ENCODE measurements at regions not wholly inside any gene's neighbourhood (a gene's known extent, or its start where the extent isn't known, plus 50 kb on each side); places are given as distances from the start of the nearest gene placed in this dataset.

DNA sequence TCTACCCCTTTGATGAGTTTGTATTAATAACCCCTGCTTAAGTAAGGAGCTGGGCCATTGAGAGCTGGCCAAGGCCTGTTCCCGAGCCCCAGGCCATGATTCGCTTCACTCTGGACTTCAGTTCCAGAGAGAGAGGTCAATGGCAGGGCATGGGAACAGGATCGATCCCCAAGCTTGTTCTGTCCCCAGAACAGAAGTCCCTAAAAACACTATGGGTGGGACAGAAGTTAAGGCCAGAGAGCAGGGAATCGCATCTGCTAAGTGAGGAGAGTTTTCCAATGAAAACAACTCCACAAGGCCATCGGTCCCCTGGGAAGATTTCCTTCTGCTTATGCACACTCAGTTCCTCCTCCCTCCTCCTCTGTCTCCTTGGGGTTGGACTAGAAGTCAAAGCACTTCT is 159.6 kb downstream of the LSM5 start:
- ATAC-seq (no peak), DNase-seq (no peak)
- no peak for TF ChIP-seq CTCF (IDR thresholded peaks at IDR 0.05)
- Mint-ChIP-seq H3K4me1 (ENCODE audit: low read depth) (no peaks in the 10 kb centered on the region), H3K27me3 (no peaks in the 10 kb centered on the region), H3K4me3 (no peak overlapping the region), H3K36me3 (ENCODE audit: low read depth) (no peaks in the 10 kb centered on the region), H3K9me3 (peaks cover 7% of the 10 kb centered on the region), H3K27ac (no peak overlapping the region)
- intact Hi-C loops (cut with micrococcal nuclease), result no loop called here
- CTCF ChIA-PET, result no interaction called here
- POLR2A ChIA-PET, result no interaction called here

DNA sequence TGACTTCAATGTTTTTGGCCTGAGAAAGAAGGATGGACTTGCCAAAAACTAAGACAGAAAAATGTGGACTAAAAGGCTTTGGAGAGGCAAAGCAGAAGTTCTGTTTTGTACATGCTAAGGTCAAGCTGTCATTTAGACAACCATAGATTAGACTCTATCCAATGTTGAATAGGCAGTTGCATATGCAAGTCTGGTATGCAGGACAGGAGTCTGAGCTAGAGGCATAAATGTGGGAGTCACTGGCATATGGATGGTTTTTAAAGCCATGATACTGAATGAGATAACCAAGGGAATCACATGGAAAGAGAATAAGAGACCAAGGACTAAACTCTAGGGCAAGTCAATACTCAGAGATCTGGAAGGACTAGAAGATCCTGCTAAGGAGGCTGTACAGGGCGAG is 164.1 kb downstream of the LSM5 start:
- ChIA-PET CTCF (no interaction called here), POLR2A (no interaction called here)
- no peak for DNase-seq
- no peaks in the 10 kb centered on the region for H3K27me3 Mint-ChIP-seq
- no peak overlapping the region for H3K27ac Mint-ChIP-seq
- TF ChIP-seq CTCF (IDR thresholded peaks at IDR 0.05), result no peak
- H3K9me3 Mint-ChIP-seq, result no peaks in the 10 kb centered on the region
- no peak overlapping the region for H3K4me3 Mint-ChIP-seq
- no peak for ATAC-seq
- H3K36me3 Mint-ChIP-seq (ENCODE audit: low read depth), result no peaks in the 10 kb centered on the region
- intact Hi-C loops (cut with micrococcal nuclease), result no loop called here
- H3K4me1 Mint-ChIP-seq (ENCODE audit: low read depth), result no peaks in the 10 kb centered on the region

DNA sequence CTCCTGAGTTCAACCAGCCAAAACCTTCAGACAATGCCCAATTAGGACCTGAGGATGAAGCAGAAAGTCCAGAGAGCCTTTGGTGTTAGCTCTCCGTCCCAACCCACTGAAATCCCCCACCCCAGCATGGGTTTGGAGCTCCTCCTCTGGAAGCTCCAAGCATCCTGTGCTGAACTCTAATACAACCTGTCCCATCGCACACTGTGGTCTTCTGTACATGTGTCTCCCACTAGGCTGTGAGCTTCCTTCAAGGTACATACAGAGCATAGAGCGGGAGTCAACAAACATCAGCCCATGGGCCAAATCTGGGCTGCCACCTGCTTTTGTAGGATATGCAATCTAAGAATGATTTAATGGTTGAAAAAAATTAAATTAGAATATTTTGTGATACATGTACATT is 166.5 kb downstream of the LSM5 start:
- H3K4me3 Mint-ChIP-seq, result no peak overlapping the region
- DNase-seq, result no peak
- peaks cover 8% of the 10 kb centered on the region for H3K27me3 Mint-ChIP-seq
- POLR2A ChIA-PET, result no interaction called here
- CTCF ChIA-PET, result no interaction called here
- no peak overlapping the region for H3K27ac Mint-ChIP-seq
- H3K36me3 Mint-ChIP-seq (ENCODE audit: low read depth), result no peaks in the 10 kb centered on the region
- ATAC-seq, result no peak
- intact Hi-C loops (cut with micrococcal nuclease), result no loop called here
- H3K9me3 Mint-ChIP-seq, result no peaks in the 10 kb centered on the region
- no peaks in the 10 kb centered on the region for H3K4me1 Mint-ChIP-seq (ENCODE audit: low read depth)
- no peak for TF ChIP-seq CTCF (IDR thresholded peaks at IDR 0.05)

DNA sequence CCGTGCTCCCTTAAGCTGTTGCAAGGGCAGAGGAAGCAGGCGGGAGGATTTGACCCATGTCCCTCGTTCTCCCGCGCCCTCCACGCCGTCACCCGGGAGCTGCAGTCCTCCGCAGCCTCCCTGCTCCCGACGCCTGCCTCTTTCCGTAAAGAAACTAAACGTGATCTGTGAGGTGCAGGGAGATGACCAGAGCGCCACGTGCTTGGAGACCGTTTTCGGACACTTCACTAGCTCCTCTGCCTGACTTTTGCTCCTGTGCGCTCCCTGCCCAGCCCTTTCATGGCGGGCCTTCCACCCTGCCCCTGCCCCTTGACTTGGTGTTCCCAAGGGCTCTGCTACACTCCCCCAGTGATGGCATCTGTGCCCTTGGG is 171.2 kb downstream of the LSM5 start:
- POLR2A ChIA-PET, result no interaction called here
- H3K36me3 Mint-ChIP-seq (ENCODE audit: low read depth), result no peaks in the 10 kb centered on the region

GRCh38 chr7:32318300-32319011 is 171.7 kb downstream of the LSM5 start:
- H3K36me3 Mint-ChIP-seq (ENCODE audit: low read depth), result no peaks in the 10 kb centered on the region
- no peak overlapping the region for H3K27ac Mint-ChIP-seq
- ChIA-PET POLR2A (no interaction called here), CTCF (no interaction called here)
- no peak for TF ChIP-seq CTCF (IDR thresholded peaks at IDR 0.05)
- H3K9me3 Mint-ChIP-seq, result no peaks in the 10 kb centered on the region
- no peak overlapping the region for H3K4me3 Mint-ChIP-seq
- no peak for ATAC-seq
- no peak for DNase-seq
- H3K4me1 Mint-ChIP-seq (ENCODE audit: low read depth), result no peaks in the 10 kb centered on the region
- intact Hi-C loops (cut with micrococcal nuclease), result no loop called here
- peaks cover 15% of the 10 kb centered on the region for H3K27me3 Mint-ChIP-seq

More for the DNA sequence above, 171.2 kb downstream of the LSM5 start:
- ATAC-seq (no peak), DNase-seq (no peak)
- Mint-ChIP-seq H3K27ac (no peak overlapping the region), H3K4me3 (no peak overlapping the region), H3K4me1 (ENCODE audit: low read depth) (no peaks in the 10 kb centered on the region), H3K9me3 (no peaks in the 10 kb centered on the region), H3K27me3 (peaks cover 15% of the 10 kb centered on the region)
- intact Hi-C loops (cut with micrococcal nuclease), result no loop called here
- CTCF ChIA-PET, result no interaction called here
- TF ChIP-seq CTCF (IDR thresholded peaks at IDR 0.05), result no peak

Measured in activated CD8-positive, alpha-beta T cell treated with anti-CD3 and anti-CD28 coated beads for 36 hours (primary cell).